Calu3 (cell line): ENCODE measurements at regions not wholly inside any gene's neighbourhood (a gene's known extent, or its start where the extent isn't known, plus 50 kb on each side); places are given as distances from the start of the nearest gene placed in this dataset.

Experiments used
- BruUV-seq: library from RNA; stranded (reverse); fragments of 400-500 nt; replicated peaks from 2 replicates; lab custom pipeline; 2021; lab: Mats Ljungman, UMichigan
- CTCF ChIA-PET: fragments of 300-600 bp; sonication (Branson Sonifier 250); formaldehyde crosslinking; loops from one replicate; lab custom pipeline; 2022; ENCODE audit warnings: antibody characterized with exemption; lab: Charles Lee
- DNase-seq: peaks from one replicate; pipeline ENCODE4 v3.0.0; 2022
- H3K27ac Mint-ChIP-seq: one replicate; pipeline ENCODE4 v1.8.0; 2022; ENCODE audit warnings: mixed read lengths; ENCODE audit not compliant: unreplicated experiment
- H3K27me3 Mint-ChIP-seq: one replicate; pipeline ENCODE4 v1.8.0; 2022; ENCODE audit warnings: mixed read lengths; ENCODE audit not compliant: unreplicated experiment
- H3K36me3 Mint-ChIP-seq: one replicate; pipeline ENCODE4 v1.8.0; 2022; ENCODE audit warnings: mild to moderate bottlenecking, moderate library complexity, mixed read lengths; ENCODE audit not compliant: insufficient read depth, unreplicated experiment
- H3K4me1 Mint-ChIP-seq: one replicate; pipeline ENCODE4 v1.8.0; 2022; ENCODE audit warnings: mild to moderate bottlenecking, low read depth, mixed read lengths; ENCODE audit not compliant: unreplicated experiment
- H3K4me3 Mint-ChIP-seq: one replicate; pipeline ENCODE4 v1.8.0; 2022; ENCODE audit warnings: mild to moderate bottlenecking, low read depth, moderate library complexity, mixed read lengths; ENCODE audit not compliant: unreplicated experiment
- H3K9me3 Mint-ChIP-seq: one replicate; pipeline ENCODE4 v1.8.0; 2022; ENCODE audit warnings: low read depth, mixed read lengths; ENCODE audit not compliant: unreplicated experiment
- intact Hi-C: fragments of 100-400 bp; cut with micrococcal nuclease; formaldehyde crosslinking; loops from one replicate; pipeline ENCODE4 v1.10.0; 2022; ENCODE audit not compliant: unreplicated experiment
- TF ChIP-seq, protein P1 (sequence below): fragments of 200-600 bp; IDR thresholded peaks from one replicate; pipeline ENCODE4 v1.8.0; 2022; ENCODE audit warnings: antibody characterized with exemption; ENCODE audit not compliant: unreplicated experiment

DNA sequence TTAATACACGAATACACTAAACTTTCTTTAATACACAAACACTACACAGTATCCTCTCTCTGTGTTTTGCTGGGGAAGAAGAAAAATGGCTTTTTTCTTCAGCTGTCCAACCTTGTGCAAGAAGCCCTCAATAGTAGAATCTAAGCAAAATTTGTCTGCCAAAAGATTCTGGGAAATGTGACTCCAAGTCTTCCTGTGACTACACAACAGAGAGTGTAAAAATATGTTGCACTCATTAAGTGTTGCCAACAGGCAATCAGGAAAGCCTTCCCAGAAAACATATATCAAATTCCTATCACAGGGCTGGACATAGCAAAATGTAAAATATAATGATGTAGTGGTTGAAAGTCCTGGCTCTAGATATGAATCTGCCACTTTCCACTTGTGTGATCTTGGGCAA, 825.1 kb upstream of the ZWINT start:
- no peak overlapping the region for H3K4me3 Mint-ChIP-seq
- no peaks in the 10 kb centered on the region for H3K27me3 Mint-ChIP-seq
- intact Hi-C loops: no loop called here
- H3K36me3 Mint-ChIP-seq: no peaks in the 10 kb centered on the region
- no TSS peak for BruUV-seq
- H3K9me3 Mint-ChIP-seq: no peaks in the 10 kb centered on the region
- TF ChIP-seq, protein P1, sequence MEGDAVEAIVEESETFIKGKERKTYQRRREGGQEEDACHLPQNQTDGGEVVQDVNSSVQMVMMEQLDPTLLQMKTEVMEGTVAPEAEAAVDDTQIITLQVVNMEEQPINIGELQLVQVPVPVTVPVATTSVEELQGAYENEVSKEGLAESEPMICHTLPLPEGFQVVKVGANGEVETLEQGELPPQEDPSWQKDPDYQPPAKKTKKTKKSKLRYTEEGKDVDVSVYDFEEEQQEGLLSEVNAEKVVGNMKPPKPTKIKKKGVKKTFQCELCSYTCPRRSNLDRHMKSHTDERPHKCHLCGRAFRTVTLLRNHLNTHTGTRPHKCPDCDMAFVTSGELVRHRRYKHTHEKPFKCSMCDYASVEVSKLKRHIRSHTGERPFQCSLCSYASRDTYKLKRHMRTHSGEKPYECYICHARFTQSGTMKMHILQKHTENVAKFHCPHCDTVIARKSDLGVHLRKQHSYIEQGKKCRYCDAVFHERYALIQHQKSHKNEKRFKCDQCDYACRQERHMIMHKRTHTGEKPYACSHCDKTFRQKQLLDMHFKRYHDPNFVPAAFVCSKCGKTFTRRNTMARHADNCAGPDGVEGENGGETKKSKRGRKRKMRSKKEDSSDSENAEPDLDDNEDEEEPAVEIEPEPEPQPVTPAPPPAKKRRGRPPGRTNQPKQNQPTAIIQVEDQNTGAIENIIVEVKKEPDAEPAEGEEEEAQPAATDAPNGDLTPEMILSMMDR: no peak
- H3K27ac Mint-ChIP-seq: no peak overlapping the region
- no peak for DNase-seq
- CTCF ChIA-PET: no interaction called here
- H3K4me1 Mint-ChIP-seq: peaks cover 9% of the 10 kb centered on the region

DNA sequence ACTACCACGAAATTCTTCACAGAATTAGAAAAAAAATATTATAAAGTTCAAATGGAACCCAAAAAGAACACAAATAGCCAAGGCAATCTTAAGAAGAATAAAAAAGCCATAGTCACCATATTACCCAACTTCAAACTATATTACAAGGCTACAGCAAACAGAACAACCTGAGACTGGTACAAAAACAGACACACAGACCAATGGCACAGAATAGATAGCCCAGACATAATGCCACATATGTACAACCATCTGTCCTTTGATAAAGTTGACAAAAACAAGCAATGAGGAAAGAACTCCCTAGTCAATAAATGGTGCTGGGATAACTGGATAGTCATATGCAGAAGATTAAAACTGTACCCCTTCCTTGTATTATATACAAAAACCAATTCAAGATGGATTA, 808.5 kb upstream of the ZWINT start:
- Mint-ChIP-seq H3K27me3 (no peaks in the 10 kb centered on the region), H3K27ac (no peak overlapping the region), H3K4me3 (no peak overlapping the region), H3K36me3 (no peaks in the 10 kb centered on the region), H3K9me3 (no peaks in the 10 kb centered on the region), H3K4me1 (no peaks in the 10 kb centered on the region)
- CTCF ChIA-PET: no interaction called here
- intact Hi-C loops: no loop called here
- TF ChIP-seq, protein P1: no peak
- no peak for DNase-seq
- BruUV-seq: no TSS peak

DNA sequence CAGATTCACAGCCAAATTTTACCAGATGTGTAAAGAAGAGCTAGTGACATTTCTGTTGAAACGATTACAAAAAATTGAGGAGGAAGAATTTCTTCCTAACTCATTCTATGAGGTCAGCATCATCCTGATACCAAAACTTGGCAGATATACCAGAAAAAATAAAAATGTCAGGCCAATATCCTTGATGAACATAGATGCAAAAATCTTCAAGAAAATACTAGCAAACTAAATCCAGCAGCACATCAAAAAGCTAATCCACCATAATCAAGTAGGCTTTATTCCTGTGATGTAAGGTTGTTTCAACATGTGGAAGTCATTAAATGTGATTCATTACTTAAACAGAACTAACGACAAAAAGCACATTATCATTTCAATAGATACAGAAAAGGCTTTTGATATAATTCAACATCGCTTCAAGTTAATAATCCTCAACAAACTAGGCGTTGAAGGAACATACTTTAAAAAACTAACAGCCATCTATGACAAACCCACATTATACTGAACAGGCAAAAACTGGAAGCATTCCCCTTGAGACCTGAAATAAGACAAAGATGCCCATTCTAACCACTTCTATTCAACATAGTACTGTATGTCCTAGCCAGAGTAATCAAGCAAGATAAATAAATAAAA, 807.7 kb upstream of the ZWINT start:
- CTCF ChIA-PET: no interaction called here
- TF ChIP-seq, protein P1: no peak
- no peak for DNase-seq

DNA sequence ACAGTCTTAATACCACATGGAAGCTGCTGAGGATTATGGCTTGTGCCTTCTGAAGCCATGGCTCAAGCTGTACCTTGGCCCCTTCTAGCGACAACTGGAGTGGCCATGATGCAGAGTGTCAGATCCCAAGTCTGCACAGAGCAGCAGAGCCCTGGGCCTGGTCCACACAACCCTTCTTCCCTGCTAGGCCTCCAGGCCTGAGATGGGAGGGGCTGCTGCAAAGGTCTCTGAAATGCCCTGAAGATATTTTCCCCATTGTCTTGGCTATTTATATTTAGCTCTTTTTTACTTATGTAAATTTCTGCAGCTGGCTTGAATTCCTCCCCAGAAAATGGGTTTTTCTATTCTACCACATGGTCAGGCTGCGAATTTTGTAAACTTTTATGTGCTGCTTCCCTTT, 804.6 kb upstream of the ZWINT start:
- intact Hi-C loops: no loop called here
- TF ChIP-seq, protein P1: no peak
- no TSS peak for BruUV-seq

More for the DNA sequence above, 807.7 kb upstream of the ZWINT start:
- no peaks in the 10 kb centered on the region for H3K4me1 Mint-ChIP-seq
- intact Hi-C loops: no loop called here
- no peaks in the 10 kb centered on the region for H3K27me3 Mint-ChIP-seq
- H3K27ac Mint-ChIP-seq: no peak overlapping the region
- H3K36me3 Mint-ChIP-seq: no peaks in the 10 kb centered on the region
- no TSS peak for BruUV-seq
- H3K4me3 Mint-ChIP-seq: no peak overlapping the region
- peaks cover 2% of the 10 kb centered on the region for H3K9me3 Mint-ChIP-seq

More for the DNA sequence above, 804.6 kb upstream of the ZWINT start:
- H3K9me3 Mint-ChIP-seq: peaks cover 2% of the 10 kb centered on the region
- H3K27ac Mint-ChIP-seq: no peak overlapping the region
- no peaks in the 10 kb centered on the region for H3K4me1 Mint-ChIP-seq
- no peaks in the 10 kb centered on the region for H3K36me3 Mint-ChIP-seq
- no peak for DNase-seq
- H3K4me3 Mint-ChIP-seq: no peak overlapping the region
- CTCF ChIA-PET: no interaction called here
- no peaks in the 10 kb centered on the region for H3K27me3 Mint-ChIP-seq
